ENCODE measurements at regions not wholly inside any gene's neighbourhood (a gene's known extent, or its start where the extent isn't known, plus 50 kb on each side); places are given as distances from the start of the nearest gene placed in this dataset.

DNA sequence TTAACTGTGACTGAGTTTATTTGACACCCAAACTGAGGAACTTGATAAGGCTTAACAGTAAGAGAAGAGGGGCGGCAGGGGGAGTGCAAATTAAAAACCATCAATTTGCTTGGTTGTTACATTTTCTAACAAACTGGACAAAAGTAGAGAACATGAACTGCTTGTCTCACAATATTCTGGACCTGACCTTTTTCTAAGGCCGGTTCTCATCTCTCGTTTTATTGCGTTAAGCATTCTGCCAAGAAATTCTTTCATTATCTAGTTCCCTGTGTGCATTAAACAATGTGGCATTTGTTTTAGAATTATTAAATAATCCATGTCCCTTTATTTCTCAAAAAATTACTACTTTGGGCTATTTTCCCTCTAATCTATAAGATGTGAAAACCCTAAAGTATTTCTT lies 565.2 kb upstream of the PKDCC start:
- Histone ChIP-seq H2AFZ (ENCODE audit: low read depth, low read length) (no peak overlapping the region), H4K20me1 (ENCODE audit: insufficient read depth, low read length) (no peaks in the 10 kb centered on the region), H3K79me2 (ENCODE audit: insufficient read depth, low read length) (no peaks in the 10 kb centered on the region), H3K9ac (ENCODE audit: low read length) (no peak overlapping the region), H3K4me3 (ENCODE audit: insufficient read depth, low read depth, low read length) (no peak overlapping the region), H3K27me3 (ENCODE audit: insufficient read depth, low read length) (no peaks in the 10 kb centered on the region), H3K27ac (ENCODE audit: low read depth, low read length) (no peak overlapping the region), H3K9me3 (ENCODE audit: insufficient read depth, low read depth, low read length) (no peaks in the 10 kb centered on the region), H3K4me2 (ENCODE audit: low read length) (no peak overlapping the region), H3K4me1 (ENCODE audit: insufficient read depth, low read length) (no peaks in the 10 kb centered on the region), H3K36me3 (ENCODE audit: insufficient read depth, low read length) (no peaks in the 10 kb centered on the region)
- Mint-ChIP-seq H3K4me1 (ENCODE audit: low read depth, unreplicated experiment) (no peaks in the 10 kb centered on the region), H3K4me3 (ENCODE audit: unreplicated experiment) (no peak overlapping the region), H3K9me3 (ENCODE audit: unreplicated experiment) (no peaks in the 10 kb centered on the region), H3K27ac (ENCODE audit: unreplicated experiment) (no peak overlapping the region), H3K27me3 (ENCODE audit: low read depth, unreplicated experiment) (no peaks in the 10 kb centered on the region), H3K36me3 (ENCODE audit: low read depth, unreplicated experiment) (no peaks in the 10 kb centered on the region)
- no peak for FAIRE-seq
- DNase-seq (ENCODE audit: low read depth) = no peak
- TF ChIP-seq, protein P1, sequence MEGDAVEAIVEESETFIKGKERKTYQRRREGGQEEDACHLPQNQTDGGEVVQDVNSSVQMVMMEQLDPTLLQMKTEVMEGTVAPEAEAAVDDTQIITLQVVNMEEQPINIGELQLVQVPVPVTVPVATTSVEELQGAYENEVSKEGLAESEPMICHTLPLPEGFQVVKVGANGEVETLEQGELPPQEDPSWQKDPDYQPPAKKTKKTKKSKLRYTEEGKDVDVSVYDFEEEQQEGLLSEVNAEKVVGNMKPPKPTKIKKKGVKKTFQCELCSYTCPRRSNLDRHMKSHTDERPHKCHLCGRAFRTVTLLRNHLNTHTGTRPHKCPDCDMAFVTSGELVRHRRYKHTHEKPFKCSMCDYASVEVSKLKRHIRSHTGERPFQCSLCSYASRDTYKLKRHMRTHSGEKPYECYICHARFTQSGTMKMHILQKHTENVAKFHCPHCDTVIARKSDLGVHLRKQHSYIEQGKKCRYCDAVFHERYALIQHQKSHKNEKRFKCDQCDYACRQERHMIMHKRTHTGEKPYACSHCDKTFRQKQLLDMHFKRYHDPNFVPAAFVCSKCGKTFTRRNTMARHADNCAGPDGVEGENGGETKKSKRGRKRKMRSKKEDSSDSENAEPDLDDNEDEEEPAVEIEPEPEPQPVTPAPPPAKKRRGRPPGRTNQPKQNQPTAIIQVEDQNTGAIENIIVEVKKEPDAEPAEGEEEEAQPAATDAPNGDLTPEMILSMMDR (IDR thresholded peaks at IDR 0.05; ENCODE audit: insufficient read depth, low read depth, low read length) = no peak
- TF ChIP-seq EZH2 (IDR thresholded peaks at IDR 0.05; ENCODE audit: insufficient read depth, low read length) = no peak

DNA sequence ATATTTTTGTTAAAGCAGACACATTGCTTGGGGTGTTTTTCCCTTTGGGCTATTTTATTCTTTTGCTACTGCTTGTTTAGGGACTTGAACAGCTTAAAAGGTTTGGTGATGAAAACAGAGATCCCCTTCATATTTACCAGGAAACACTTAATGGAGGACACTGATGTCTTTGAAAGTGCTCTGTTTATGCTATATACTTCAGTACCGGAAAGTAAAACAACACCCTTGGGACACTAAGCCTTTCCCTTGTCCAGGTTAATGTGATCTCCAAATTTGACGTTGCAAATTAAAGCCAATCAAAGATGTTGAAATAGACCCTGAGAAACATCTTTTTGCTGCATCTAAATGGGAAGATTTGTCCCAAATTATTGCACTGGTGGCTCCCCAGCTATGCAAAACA lies 564.6 kb upstream of the PKDCC start:
- no peak for FAIRE-seq
- H3K9me3 ChIP-seq (ENCODE audit: insufficient read depth, low read depth, low read length) = no peaks in the 10 kb centered on the region
- H3K4me2 ChIP-seq (ENCODE audit: low read length) = no peak overlapping the region
- Mint-ChIP-seq H3K4me3 (ENCODE audit: unreplicated experiment) (no peak overlapping the region), H3K9me3 (ENCODE audit: unreplicated experiment) (no peaks in the 10 kb centered on the region), H3K27me3 (ENCODE audit: low read depth, unreplicated experiment) (no peaks in the 10 kb centered on the region), H3K27ac (ENCODE audit: unreplicated experiment) (no peak overlapping the region), H3K36me3 (ENCODE audit: low read depth, unreplicated experiment) (no peaks in the 10 kb centered on the region), H3K4me1 (ENCODE audit: low read depth, unreplicated experiment) (no peaks in the 10 kb centered on the region)
- H3K79me2 ChIP-seq (ENCODE audit: insufficient read depth, low read length) = no peaks in the 10 kb centered on the region
- H3K36me3 ChIP-seq (ENCODE audit: insufficient read depth, low read length) = no peaks in the 10 kb centered on the region
- TF ChIP-seq, protein P1 (IDR thresholded peaks at IDR 0.05; ENCODE audit: insufficient read depth, low read depth, low read length) = no peak
- no peak for TF ChIP-seq EZH2 (IDR thresholded peaks at IDR 0.05; ENCODE audit: insufficient read depth, low read length)
- H2AFZ ChIP-seq (ENCODE audit: low read depth, low read length) = no peak overlapping the region
- H3K27ac ChIP-seq (ENCODE audit: low read depth, low read length) = no peak overlapping the region
- no peaks in the 10 kb centered on the region for H3K4me1 ChIP-seq (ENCODE audit: insufficient read depth, low read length)
- no peak overlapping the region for H3K9ac ChIP-seq (ENCODE audit: low read length)
- H3K4me3 ChIP-seq (ENCODE audit: insufficient read depth, low read depth, low read length) = no peak overlapping the region
- H3K27me3 ChIP-seq (ENCODE audit: insufficient read depth, low read length) = no peaks in the 10 kb centered on the region
- H4K20me1 ChIP-seq (ENCODE audit: insufficient read depth, low read length) = no peaks in the 10 kb centered on the region
- DNase-seq (ENCODE audit: low read depth) = no peak

DNA sequence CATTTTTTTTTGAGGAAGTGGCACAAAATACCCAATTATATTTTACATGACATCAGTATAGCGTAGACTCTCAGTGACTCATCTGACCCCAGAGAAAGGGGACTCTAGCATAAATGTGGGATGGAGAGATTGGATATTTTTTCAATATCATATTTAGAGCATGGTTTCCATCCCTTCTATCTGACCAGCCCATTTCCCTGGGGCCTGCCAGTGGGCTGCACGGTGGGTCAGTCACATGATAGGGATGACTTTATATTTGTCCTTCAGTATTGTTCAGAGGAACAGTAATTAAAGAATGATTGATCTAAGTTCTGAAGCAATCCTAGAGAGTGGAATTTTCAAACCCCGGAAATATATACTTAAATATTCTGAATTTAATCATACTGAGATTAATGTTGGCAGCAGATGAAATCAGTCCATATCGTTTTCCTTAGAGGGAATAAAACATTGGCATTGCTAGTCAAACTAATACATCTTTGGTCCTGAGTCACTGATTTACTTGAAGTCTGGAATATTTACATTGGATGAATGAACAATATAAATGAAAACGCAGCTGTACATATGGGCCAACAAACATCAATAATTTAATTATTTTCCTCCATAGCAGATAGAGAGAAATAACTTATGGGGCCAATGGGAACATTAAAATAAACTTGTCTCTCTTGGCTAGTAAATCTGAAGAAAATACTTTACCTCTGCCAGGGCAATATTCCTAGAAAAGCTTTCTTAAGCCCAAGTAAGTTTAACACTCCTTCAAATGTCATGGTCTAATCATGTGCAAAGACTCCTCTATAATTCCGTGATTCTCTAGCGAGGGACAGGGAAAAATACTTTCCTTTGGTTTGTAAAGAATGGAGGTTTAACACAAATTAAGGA lies 563.6 kb upstream of the PKDCC start:
- Histone ChIP-seq H2AFZ (ENCODE audit: low read depth, low read length) (no peak overlapping the region), H3K36me3 (ENCODE audit: insufficient read depth, low read length) (no peaks in the 10 kb centered on the region), H3K4me2 (ENCODE audit: low read length) (no peak overlapping the region), H3K9me3 (ENCODE audit: insufficient read depth, low read depth, low read length) (no peaks in the 10 kb centered on the region), H3K4me1 (ENCODE audit: insufficient read depth, low read length) (no peaks in the 10 kb centered on the region), H4K20me1 (ENCODE audit: insufficient read depth, low read length) (no peaks in the 10 kb centered on the region), H3K4me3 (ENCODE audit: insufficient read depth, low read depth, low read length) (no peak overlapping the region), H3K27me3 (ENCODE audit: insufficient read depth, low read length) (no peaks in the 10 kb centered on the region), H3K9ac (ENCODE audit: low read length) (no peak overlapping the region), H3K27ac (ENCODE audit: low read depth, low read length) (no peak overlapping the region), H3K79me2 (ENCODE audit: insufficient read depth, low read length) (no peaks in the 10 kb centered on the region)
- Mint-ChIP-seq H3K27me3 (ENCODE audit: low read depth, unreplicated experiment) (no peaks in the 10 kb centered on the region), H3K4me1 (ENCODE audit: low read depth, unreplicated experiment) (no peaks in the 10 kb centered on the region), H3K9me3 (ENCODE audit: unreplicated experiment) (no peaks in the 10 kb centered on the region), H3K27ac (ENCODE audit: unreplicated experiment) (no peak overlapping the region), H3K4me3 (ENCODE audit: unreplicated experiment) (no peak overlapping the region), H3K36me3 (ENCODE audit: low read depth, unreplicated experiment) (no peaks in the 10 kb centered on the region)
- TF ChIP-seq, protein P1 (IDR thresholded peaks at IDR 0.05; ENCODE audit: insufficient read depth, low read depth, low read length) = no peak
- no peak for TF ChIP-seq EZH2 (IDR thresholded peaks at IDR 0.05; ENCODE audit: insufficient read depth, low read length)
- no peak for DNase-seq (ENCODE audit: low read depth)
- FAIRE-seq = no peak

All from astrocyte (in vitro differentiated cells and primary cell).